NCI-H1694 treated with DMSO at 0.1 percent for 48 hours (cell line): ENCODE measurements at regions not wholly inside any gene's neighbourhood (a gene's known extent, or its start where the extent isn't known, plus 50 kb on each side); places are given as distances from the start of the nearest gene placed in this dataset.

ENCODE experiments used
- DNase-seq: peaks from one replicate; lab custom pipeline; 2025; lab: John Stamatoyannopoulos, UW

DNA sequence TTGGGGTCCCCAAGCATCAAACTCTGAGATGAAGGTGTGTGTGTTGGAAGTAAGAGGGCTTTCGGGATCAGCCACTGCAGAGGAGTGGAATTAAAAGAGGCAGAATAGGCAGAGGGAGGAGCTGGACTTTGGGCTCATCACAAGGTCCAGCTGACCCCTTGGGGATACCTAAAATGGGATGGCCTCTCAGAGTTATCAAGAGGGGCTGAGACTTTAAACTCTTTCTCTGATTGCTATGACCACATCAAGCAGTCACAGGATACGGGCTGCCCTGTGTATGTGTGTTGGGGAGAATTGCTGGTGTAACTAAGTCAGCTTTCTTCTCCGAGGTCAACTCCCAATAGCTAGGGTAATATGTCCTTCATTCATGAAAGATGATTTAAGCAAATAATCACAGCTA lies 127.7 kb upstream of the SLC14A2 start:
- no peak for DNase-seq

DNA sequence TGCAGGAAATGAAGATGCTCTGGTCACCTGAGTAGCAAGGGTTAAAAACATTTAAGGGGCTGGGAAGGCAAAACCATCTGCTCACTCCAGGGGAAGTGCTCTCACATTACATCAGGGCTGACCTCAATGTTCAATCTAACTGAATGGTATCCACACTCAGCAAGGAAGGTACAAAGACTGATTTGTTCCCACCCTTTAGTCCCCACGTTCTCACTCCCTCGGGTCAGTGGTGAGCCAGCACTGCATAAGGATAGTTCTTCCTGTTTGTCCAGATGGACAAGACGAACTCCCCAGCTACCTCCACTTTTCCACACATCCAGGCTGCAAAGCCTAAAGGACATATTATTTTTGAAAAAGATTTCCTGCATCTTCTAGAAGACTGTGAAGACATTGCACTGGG lies 126.6 kb upstream of the SLC14A2 start:
- no peak for DNase-seq

DNA sequence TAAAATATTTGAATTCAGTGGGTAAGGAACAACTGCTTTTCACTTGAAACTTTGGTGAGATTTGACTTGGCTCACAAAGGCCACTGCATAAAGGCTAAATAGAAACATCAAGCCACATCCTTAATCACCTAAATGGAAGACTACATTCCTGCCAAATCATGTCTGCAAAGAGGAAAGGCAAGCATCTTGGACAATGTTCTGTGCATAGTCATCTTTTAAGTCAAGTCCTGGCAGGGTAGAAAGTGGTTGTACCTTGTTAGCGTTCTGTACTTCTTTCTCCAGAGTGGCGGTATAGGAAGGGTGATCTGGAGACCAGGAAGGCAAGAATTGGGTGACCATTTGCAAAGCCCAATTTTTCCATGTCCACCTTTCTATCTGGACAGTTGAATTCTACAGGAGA lies 121.4 kb upstream of the SLC14A2 start:
- no peak for DNase-seq

DNA sequence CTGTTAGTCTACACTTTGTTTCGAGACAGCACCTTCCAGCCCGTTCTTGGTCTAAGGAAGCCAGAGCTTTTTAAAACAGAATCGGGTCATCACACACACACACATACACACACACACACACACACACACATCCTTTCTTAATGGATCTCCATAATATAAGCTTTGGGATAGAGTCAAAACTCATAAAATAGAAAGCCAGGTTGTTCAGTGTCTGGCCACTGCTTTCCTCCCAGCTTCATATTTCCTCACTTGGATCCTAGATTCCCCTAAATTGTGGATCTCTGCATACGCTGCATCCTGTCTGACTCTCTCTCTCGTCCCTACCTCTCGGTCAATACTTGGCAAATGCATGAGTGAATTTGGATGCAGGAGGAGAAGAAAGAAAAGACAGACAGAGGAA lies 120.5 kb upstream of the SLC14A2 start:
- no peak for DNase-seq

DNA sequence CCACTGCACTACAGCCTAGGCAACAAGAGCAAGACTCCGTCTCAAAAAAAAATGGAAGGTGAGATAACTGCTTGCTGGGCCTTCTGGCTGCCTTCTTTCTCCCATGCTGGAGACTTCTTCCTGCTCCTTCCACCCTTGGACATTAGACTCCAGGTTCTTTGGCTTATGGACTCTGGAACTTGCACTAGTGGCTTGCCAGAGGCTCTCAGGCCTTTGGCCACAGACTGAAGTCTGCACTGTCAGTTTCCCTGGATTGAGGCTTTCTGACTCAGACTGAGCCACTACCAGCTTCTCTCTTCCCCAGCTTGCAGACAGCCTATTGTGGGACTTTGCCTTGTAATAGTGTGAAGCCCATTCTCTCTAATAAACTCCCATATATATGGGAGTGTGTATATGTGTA lies 118.5 kb upstream of the SLC14A2 start:
- DNase-seq: no peak

DNA sequence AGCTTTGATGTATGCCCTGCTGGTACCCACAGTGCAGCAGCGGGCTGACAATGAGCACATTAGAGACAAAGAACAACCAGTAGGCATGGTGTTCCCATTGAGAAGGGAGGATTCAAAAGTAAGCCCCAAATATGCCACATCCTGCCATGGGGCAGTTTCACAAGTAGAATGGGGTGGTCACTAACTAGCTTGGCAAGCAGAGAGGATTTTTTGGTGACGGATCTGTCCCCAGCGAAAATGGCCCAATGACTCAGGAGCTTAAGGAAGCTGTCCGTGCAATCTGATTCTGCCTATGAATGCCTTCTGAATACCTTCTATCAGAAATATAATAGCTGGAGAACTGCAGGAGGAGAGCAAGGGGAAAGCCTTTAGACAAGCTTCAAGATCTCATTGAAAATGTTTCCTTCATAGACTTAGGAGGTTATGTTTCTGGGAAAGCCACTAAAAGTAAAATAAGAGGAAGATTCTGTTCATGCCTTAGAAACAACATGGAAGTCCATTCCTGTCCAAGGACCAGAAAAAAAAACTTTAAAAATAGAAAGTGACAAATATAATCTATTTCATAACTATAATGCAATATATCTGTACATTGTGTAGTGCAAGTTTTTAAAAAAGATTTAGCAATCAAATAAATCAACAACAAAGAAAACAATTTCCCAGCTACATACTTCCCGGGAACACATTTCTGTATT lies 117.5 kb upstream of the SLC14A2 start:
- no peak for DNase-seq

DNA sequence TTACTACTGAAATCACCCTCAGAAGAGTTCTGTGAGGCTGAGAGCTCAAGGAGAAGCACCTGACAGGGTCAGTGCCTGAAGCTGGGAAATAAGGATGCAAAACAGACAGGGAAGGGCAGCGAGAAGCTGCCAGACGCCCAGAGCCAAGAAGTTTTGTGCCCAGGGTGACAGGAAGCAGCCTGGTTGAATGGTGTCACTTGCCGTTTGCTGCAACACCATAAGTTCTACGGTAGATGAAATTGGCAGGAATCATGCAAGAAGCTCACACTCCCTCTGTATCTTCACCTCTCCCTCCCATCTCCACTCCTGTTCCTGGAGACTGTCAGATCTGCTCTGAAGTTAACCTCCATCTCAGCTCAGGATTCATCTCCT lies 117.0 kb upstream of the SLC14A2 start:
- DNase-seq: no peak

DNA sequence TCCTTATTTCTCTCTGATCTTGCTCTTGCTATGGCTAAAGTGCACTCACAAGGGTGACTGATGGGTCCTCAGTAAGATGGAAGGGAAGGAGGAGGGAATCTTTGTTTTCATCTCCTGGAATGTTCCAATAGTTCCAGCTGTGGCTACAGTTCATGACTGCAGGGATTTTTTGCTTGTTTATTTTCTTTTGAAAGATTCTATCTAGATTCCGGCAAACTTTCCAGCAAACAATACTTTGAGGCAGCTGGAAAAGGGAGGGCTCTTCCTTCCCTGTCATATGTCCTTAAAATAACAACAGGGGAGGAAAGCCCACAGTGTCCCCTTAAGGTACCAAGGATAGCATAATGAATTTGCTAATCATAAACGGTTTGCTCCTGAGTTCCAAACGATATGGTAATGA lies 111.3 kb upstream of the SLC14A2 start:
- DNase-seq: no peak

DNA sequence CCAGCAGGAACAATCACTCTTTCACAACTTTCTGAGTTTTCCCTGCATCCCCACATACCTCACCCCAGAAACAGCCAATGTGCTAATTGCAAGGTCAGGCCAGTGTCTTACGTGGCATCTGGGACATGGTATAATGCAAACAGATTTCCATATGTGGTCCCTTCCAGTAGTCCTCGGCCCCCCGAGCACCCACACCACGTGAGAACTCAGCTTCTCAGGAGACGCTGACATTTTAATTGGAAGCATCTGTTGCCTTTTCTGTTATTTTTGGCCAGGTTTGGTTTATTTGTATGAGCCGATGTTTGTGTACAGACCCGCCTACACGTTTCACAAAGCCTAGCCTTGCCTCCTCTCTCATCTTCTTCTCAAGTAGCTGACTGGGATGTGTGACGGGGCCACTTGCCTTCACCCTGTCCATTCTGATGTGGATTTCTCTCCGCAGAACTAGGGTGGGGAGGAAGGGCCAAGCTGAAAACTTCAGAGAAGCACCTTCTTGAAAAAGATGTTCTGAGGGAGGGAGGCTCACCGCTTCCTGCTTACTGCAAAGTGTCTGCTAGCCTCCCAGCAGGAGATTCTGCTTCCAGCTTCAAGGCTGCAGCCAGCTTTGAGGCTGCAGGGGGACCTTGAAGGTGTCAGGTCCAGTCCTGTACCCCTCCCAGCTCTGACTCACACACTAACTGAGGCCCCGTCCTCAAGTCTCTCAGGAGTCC lies 109.6 kb upstream of the SLC14A2 start:
- peak; percentile 39 for DNase-seq

DNA sequence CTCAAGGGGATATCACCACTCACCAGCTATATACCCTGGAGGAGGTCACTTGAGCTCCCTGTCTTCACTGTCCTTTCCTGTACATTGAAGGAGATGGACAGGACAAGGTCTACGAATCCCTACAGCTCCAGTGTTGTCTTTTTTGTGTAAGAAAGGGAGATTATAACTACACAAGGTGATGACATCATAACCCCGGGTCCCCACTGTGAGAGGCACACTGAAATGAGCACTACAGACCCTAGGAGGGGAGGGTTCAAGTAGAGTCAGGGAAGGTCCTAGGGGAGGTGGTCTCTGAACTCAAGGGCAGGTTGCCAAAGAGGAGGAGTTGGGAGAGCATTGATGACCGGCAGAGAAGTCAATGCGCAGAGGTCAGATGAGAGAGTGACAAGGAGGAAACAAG lies 108.3 kb upstream of the SLC14A2 start:
- DNase-seq: no peak

DNA sequence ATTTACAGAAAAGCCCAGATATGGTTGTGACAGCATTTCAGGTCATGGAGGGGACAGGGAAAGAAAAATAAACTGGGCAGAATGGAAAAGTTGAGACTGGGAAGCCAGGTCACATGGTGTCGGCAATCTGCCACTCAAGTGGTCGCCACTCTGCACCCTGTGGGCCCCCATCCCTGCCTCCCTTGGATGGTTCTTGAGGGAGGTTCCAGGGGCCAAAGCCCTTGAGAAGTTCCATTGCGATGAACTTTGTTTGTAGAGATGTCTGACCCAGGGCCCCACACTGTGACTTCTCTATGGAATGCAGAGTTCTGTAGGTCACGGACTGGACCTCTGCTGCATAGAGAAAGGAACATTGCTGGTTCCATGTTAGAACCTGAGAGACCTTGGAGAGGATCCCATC lies 105.7 kb upstream of the SLC14A2 start:
- no peak for DNase-seq

DNA sequence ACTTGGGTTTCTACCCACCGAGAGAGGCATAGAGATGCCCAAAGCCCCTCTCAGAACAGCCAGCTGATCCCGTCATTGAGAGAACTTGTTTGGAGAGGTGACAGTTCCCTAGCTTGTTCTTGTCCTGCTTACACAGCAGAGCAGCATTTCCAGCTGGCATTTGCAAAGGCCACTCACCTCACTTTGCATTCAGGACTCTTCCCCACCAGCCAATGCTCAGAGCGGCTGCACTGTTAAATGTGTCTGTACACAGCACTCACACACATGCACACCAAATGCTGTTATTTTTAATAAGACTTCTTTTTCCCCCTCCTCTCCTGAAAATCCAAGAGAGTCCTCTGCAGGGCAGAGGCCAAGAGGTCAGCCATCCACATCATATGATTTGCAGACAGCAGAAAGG lies 104.6 kb upstream of the SLC14A2 start:
- DNase-seq: no peak

DNA sequence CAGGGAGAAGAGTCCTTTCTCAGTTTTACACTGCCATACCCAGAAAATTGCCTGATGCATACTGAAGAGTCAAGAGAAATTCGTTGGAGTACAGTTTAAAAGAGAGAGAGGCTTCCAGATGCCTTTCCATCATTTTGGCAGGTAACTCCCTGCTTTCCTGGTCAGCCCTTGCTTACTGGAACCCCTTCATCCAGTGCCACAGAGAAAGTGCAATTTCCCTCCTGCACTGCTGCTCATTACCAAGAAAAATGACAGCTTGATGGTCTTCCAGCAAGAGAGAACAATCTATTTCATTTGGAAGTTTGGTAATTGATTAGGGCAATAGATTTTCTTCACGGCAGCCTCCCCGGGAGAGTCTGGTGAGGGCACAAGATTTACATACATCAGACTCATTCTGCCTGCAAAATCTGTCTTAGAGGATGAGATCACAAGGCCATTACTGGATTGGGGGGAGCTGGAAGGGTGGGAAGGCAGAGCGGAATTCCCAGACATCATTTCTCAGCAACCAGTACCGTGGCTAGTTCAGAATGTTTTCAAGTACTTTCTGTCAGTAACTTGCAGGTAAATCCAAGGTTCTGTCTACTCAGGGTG lies 102.8 kb upstream of the SLC14A2 start:
- no peak for DNase-seq

DNA sequence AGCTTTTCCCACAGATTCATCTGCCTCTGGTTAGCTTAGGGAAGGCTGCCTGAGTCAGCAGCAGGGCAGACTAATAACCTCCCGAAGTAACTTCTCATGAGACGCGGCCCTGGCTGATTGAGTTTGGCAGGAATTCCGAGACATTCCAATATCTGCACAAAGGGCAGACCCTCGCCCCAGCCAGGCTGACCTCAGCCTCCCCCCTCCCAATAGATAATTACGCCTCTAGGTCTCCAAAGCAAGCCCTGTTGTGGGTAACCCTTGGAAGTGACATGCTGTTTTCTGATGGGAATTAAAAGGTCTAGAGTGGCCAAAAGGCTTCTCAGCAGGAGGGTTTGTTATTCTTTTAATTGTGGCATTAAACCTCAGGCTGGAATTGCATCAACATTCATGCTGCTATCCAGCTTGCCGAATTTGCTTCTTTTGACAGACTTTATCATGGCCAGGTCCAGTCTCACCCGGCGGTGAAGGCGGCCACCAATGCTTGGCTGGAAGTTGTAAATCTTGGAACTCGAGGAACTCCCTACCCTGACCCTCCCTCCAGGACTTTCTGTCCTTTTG lies 98.0 kb upstream of the SLC14A2 start:
- no peak for DNase-seq

DNA sequence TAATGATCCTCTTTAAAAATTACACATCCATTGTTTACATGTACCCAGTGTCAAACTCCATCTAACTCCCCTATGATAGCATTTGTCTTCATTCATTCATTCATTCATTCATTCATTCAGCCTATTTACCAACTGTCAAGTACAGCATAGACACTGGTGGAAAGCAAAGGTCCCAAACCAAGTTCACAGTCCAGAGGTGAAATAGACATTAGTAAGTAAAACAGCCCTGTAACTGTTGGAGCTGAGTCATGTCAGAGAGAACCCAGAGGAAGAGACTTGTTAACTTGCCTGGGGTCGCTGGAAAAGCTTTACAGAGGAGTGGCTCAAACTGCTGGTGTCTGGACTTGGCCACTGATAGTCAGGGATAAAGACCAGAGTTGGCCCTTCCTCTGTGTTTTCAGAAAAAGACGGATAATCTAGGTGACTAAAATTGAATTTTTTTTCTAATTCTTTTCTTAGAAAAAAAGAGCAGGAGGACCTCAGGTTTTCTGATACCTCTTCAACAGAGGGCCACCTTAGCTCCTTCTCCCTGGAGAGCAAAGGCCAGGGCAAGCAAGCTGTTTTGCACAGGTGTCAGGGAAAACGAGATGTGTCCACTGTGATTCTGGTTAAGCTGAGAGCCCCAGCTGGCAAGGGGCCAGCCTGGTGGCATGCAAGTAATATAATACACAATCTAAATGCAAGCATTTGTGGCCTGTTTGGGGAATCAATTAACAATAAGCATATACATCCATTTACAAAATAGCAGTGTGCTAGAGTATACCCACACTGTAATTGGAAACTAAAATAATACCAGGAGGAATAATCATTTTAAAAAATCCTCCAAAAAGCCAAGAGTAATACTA lies 96.7 kb upstream of the SLC14A2 start:
- no peak for DNase-seq

DNA sequence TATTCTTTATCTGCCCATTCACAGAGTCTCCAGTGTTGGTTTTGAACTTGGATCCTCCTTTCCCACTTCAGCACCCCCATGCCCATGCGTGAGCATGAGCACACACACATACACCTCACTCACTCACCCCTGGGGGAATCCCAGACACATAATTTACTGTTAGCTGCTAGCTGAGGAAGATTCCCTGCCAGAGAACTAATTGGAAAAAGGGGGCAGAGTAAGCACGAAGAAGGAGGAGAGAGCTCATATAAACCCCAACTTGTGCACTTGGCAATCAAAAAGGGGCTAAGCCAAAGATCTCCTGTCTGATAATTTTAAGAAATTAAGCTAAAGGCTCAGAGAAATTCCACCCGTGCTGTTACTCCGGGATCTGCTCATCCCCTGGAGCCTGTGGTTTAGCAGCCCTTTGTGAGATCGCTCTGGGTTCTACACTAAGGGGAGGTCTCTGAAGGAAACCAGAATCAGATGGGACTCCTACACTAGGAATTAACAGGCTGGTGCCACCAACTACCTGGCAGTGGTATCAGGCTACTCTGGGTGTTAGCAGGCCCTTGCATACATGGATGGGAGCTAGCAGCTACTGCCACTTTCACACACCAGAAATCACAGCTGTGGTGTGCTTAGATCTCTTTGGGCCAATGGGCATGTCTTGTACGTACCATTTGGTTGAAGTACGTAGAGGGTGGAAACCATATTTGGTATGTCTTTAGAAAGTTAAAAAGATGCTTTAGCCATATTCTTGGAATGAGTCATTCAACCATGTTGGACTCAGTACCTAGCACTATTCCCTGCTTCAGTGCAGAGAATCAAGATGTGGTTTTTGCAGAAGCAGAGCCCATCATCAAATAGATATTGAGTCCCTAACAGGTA lies 95.6 kb upstream of the SLC14A2 start:
- no peak for DNase-seq

DNA sequence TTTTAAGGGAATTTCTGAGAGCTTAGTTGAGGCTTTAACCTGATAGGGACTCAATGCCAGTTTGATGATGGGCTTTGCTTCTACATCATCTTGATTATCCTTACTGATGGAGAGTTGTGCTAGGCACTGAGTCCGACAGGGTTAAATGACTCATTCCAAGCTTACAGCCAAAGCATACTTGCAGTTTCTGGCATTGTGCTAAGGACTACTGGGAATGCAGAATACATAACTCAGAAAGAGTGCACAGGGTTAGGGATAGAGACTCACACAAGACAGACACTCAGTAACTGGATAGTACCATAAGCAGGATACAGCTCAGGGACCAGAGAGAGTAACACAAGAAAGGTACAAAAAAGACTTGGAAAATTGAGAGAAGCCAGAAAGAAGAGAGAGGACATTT lies 94.1 kb upstream of the SLC14A2 start:
- no peak for DNase-seq

DNA sequence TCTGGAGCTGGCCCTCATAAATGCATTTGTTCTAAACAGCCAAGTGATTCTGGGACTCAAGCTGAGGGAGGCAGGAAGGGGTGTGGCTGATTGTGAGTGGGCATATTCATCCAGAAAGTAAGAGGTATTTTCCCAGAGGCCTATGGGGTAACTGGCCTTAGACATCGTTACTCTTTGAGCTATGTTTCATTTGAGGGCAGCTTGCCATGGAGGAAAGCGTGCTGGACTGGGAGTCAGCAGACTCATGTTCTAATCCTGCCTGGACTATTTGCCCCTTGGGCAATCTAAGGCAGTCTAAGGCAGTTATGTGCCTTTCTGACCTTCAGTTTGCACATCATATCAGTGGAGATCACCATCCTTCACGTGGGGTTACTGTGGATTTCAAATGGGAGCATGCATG lies 93.5 kb upstream of the SLC14A2 start:
- DNase-seq: no peak

DNA sequence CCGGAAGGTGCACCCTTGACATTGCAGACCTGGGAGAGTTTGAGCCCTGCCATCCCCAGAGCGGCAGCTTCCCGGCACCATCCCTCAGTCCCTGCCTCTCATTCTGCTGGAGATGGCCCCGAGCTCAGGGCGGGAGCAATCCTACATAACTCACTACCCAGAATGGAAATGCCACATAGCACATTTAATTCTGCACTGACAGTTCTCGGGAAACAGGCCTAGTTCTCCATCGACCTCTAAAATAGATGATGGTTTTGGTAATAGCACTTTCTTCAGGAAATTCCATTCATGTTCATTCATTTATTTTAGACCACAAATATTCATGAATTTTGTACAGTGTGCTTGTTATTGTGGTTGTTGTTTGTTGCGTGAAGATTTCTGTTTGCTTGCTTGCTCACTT lies 92.9 kb upstream of the SLC14A2 start:
- DNase-seq: no peak

DNA sequence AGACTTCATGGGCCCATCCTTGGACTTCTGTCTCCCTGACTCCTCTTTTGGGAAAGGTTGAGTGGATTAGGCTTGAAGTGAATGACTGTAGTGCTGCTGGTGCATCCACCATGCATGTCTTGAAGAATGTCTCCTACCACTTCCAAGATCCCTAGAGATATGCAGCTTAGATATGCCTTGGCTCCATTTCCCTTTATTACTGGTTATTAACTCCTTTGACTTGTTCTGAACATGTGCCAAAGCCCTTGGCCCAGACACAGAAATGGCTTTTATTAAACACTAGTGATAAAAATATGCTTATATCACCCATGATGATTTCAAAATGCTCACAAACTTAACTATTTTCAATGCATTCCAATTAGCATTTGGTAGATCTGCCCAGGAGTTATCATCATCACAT lies 90.0 kb upstream of the SLC14A2 start:
- no peak for DNase-seq

DNA sequence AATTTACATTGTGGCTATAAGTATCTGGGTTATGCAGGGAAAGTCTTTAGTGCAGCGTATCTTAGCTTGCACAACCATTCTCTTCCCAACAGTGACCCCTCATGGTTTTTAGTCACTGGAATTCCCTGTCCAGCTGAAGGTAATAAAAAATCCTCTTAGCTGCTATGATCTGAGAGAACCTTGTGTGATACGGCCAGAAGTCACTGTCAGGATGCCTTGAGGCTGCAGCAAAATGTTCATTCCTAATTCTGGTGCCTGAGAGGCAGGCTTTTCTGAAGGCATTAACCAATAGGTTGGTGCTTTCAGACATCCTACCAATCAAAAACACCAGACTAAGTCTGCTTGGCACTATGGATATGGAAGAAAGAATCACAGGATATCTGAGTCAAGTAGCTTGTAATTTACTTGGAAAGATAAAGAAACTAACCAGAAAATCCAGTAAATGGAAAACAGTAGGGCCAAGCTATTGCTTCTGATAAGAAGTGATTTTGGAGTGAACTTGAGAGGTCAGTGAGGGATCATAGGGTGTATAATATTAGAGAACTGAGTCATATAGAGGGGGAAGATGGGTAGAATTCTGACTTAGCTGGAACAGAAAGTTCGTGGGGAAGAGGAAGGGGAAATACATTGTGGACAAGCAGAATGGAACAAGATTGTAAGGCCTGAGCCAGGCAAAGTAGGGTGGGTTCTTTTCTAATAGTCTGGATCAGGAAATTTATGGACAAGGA lies 89.0 kb upstream of the SLC14A2 start:
- no peak for DNase-seq
